GM23338 (cell line): ENCODE measurements at regions not wholly inside any gene's neighbourhood (a gene's known extent, or its start where the extent isn't known, plus 50 kb on each side); places are given as distances from the start of the nearest gene placed in this dataset.

Experiments used
- CREB1 ChIP-seq: fragments of 250-450 bp; sonication (Bioruptor Pico); IDR thresholded peaks from 2 replicates; pipeline ENCODE4 v1.5.0; 2020; ENCODE audit warnings: low read depth, mild to moderate bottlenecking, moderate library complexity
- CTCF ChIP-seq, 2 experiments: fragments of 200-600 bp in 1 of 2; sonication (generic) in 1 of 2; conservative IDR thresholded peaks; 2 replicates each; pipeline versions ENCODE4 v1.5.1 to v1.6.1; 2016 to 2017; ENCODE audit warnings: antibody characterized with exemption in 2 of 2, low read depth in 2 of 2, mild to moderate bottlenecking in 2 of 2, moderate library complexity in 1 of 2
- EZH2 ChIP-seq: fragments of 200-600 bp; sonication (generic); IDR thresholded peaks from one replicate; pipeline ENCODE4 v1.8.0; 2017; ENCODE audit warnings: antibody characterized with exemption, mild to moderate bottlenecking, low read depth; ENCODE audit not compliant: unreplicated experiment
- EZH2phosphoT487 ChIP-seq: fragments of 200-600 bp; sonication (generic); IDR thresholded peaks from one replicate; pipeline ENCODE4 v1.8.1; 2018; ENCODE audit warnings: antibody characterized with exemption; ENCODE audit not compliant: unreplicated experiment
- JUNB ChIP-seq: IDR thresholded peaks from one replicate; pipeline ENCODE4 v1.6.1; 2016; ENCODE audit warnings: antibody characterized with exemption; ENCODE audit not compliant: unreplicated experiment
- POLR2AphosphoS5 ChIP-seq: IDR thresholded peaks from 2 replicates; pipeline ENCODE4 v1.6.1; 2016; ENCODE audit warnings: antibody characterized with exemption, low read depth
- REST ChIP-seq: IDR thresholded peaks from one replicate; pipeline ENCODE4 v1.6.1; 2018; ENCODE audit warnings: antibody characterized with exemption; ENCODE audit not compliant: unreplicated experiment
- STAT1 ChIP-seq: IDR thresholded peaks from one replicate; pipeline ENCODE4 v1.6.1; 2016; ENCODE audit warnings: antibody characterized with exemption; ENCODE audit not compliant: unreplicated experiment
- ZNF114 ChIP-seq: fragments of 250-450 bp; sonication (Bioruptor Pico); IDR thresholded peaks from 2 replicates; pipeline ENCODE4 v1.5.0; 2020; ENCODE audit warnings: mild to moderate bottlenecking, moderate library complexity
- ZNF331 ChIP-seq: fragments of 250-450 bp; sonication (Bioruptor Pico); IDR thresholded peaks from 2 replicates; pipeline ENCODE4 v1.5.0; 2020; ENCODE audit warnings: low read depth, mild to moderate bottlenecking, moderate library complexity
- ZNF462 ChIP-seq: fragments of 250-450 bp; sonication (Bioruptor Pico); IDR thresholded peaks from 2 replicates; pipeline ENCODE4 v1.5.0; 2020; ENCODE audit warnings: mild to moderate bottlenecking, moderate library complexity

DNA sequence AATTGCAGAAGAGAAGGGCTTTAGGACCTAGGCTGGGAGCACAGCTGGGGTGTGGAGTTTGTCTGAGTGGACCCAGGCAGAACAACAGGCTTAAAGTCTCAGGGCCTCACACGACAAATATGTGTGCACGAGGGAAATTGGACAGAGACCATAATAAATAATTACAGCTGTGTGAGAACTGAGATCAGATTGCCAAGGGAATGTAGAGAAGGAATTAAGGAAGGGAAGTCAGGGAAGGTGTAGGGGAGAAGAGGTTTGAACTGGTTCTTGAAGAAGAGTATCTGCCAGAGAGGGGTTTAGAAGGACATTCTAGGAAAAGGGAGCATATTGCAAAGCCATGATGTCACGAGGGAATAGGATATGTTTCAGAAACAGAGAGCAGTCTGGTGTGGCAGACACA lies 120.7 kb upstream of the TSPAN5 start:
- TF ChIP-seq POLR2AphosphoS5 (no peak), CTCF (conservative IDR thresholded peaks at IDR 0.05; ENCODE audit: low read depth in 2 of 2) (no peak), EZH2phosphoT487 (no peak), STAT1 (no peak), EZH2 (no peak), JUNB (no peak), CREB1 (no peak), REST (no peak), ZNF114 (CRISPR knock-in tag) (no peak), ZNF331 (CRISPR knock-in tag) (no peak), ZNF462 (no peak)
